CD4-positive, alpha-beta T cell (primary cell): ENCODE measurements at regions not wholly inside any gene's neighbourhood (a gene's known extent, or its start where the extent isn't known, plus 50 kb on each side); places are given as distances from the start of the nearest gene placed in this dataset.

Experiments
- ATAC-seq: fragments of 200-7000 bp; cut with Tn5 transposase; one replicate; pipeline ENCODE4 v1.10.0; 2022; ENCODE audit warnings: mild to moderate bottlenecking; ENCODE audit not compliant: poor library complexity
- CTCF ChIA-PET: fragments of 350-600 bp; sonication (Branson Sonifier 250); formaldehyde crosslinking; loops from one replicate; lab custom pipeline; 2021; ENCODE audit warnings: antibody characterized with exemption, inconsistent platforms; lab: Charles Lee
- POLR2A ChIA-PET: fragments of 350-600 bp; sonication (Branson Sonifier 250); formaldehyde crosslinking; loops from one replicate; lab custom pipeline; 2021; ENCODE audit warnings: antibody characterized with exemption, inconsistent platforms; lab: Charles Lee
- DNase-seq, 14 experiments: peaks; one replicate each; pipeline ENCODE4 v3.0.0-alpha.2; 2013 to 2020; ENCODE audit warnings: mixed read lengths in 2 of 14
- H3K27ac ChIP-seq, 2 donors: one replicate each; pipeline versions ENCODE4 v1.5.1 to v1.7.0; 2013; ENCODE audit warnings: low read length in 2 of 2, low read depth in 1 of 2, mild to moderate bottlenecking in 1 of 2
- H3K27me3 ChIP-seq, 2 experiments: 1 replicate in 1 of 2; 2 replicates in 1 of 2; pipeline versions ENCODE4 v1.6.1 to v1.7.0; 2013; ENCODE audit warnings: low read length in 2 of 2, control low read depth in 1 of 2, mild to moderate bottlenecking in 1 of 2, moderate library complexity in 1 of 2; ENCODE audit not compliant: insufficient read depth in 2 of 2, control insufficient read depth in 1 of 2
- H3K36me3 ChIP-seq: one replicate; pipeline ENCODE4 v1.6.1; 2013; ENCODE audit warnings: low read length, control low read depth; ENCODE audit not compliant: insufficient read depth
- H3K4me1 ChIP-seq: one replicate; pipeline ENCODE4 v1.6.1; 2013; ENCODE audit warnings: low read length, control low read depth; ENCODE audit not compliant: insufficient read depth
- H3K4me3 ChIP-seq: one replicate; pipeline ENCODE4 v1.5.1; 2013; ENCODE audit warnings: mild to moderate bottlenecking, low read length, moderate library complexity
- H3K9me3 ChIP-seq, 2 experiments: 1 replicate in 1 of 2; 2 replicates in 1 of 2; pipeline versions ENCODE4 v1.6.1 to v1.7.0; 2013; ENCODE audit warnings: low read length in 2 of 2, mild to moderate bottlenecking in 2 of 2, control low read depth in 1 of 2, moderate library complexity in 1 of 2; ENCODE audit not compliant: control insufficient read depth in 1 of 2, insufficient read depth in 1 of 2
- H3K27ac Mint-ChIP-seq: one replicate; pipeline ENCODE4 v1.8.0; 2020; ENCODE audit warnings: mixed read lengths
- H3K27me3 Mint-ChIP-seq: one replicate; pipeline ENCODE4 v1.8.0; 2021; ENCODE audit warnings: mixed read lengths
- H3K36me3 Mint-ChIP-seq: one replicate; pipeline ENCODE4 v1.8.0; 2021; ENCODE audit warnings: low read depth, mixed read lengths
- H3K4me1 Mint-ChIP-seq: one replicate; pipeline ENCODE4 v1.8.0; 2021; ENCODE audit warnings: low read depth, mixed read lengths
- H3K4me3 Mint-ChIP-seq: one replicate; pipeline ENCODE4 v1.8.0; 2020; ENCODE audit warnings: mild to moderate bottlenecking, mixed read lengths
- H3K9me3 Mint-ChIP-seq: one replicate; pipeline ENCODE4 v1.8.0; 2020; ENCODE audit warnings: mixed read lengths
- CTCF ChIP-seq: fragments of 200-600 bp; IDR thresholded peaks from one replicate; pipeline ENCODE4 v1.8.0; 2022; ENCODE audit warnings: antibody characterized with exemption, mild to moderate bottlenecking
- intact Hi-C, 2 experiments: fragments of 100-400 bp; cut with DNase I in 1 of 2; cut with micrococcal nuclease in 1 of 2; formaldehyde crosslinking; loops; one replicate each; pipeline versions ENCODE4 v1.15.1 to v1.9.0; 2023 to 2025; cut with DNase I, micrococcal nuclease

- no peaks in the 10 kb centered on the region for H3K27me3 Mint-ChIP-seq
- ATAC-seq (no peak), DNase-seq (no peak)
- H3K9me3 Mint-ChIP-seq = peaks cover 9% of the 10 kb centered on the region
- Histone ChIP-seq H3K27ac (no peak overlapping the region), H3K27me3 (no peaks in the 10 kb centered on the region), H3K4me3 (no peak overlapping the region), H3K4me1 (no peaks in the 10 kb centered on the region), H3K9me3 (peaks cover 0 to 9% of the 10 kb centered on the region in 2 experiments), H3K36me3 (no peaks in the 10 kb centered on the region)
- no peak overlapping the region for H3K4me3 Mint-ChIP-seq
- ChIA-PET CTCF (no interaction called here), POLR2A (no interaction called here)
- intact Hi-C loops = no loop called here
- no peak for TF ChIP-seq CTCF
- no peak overlapping the region for H3K27ac Mint-ChIP-seq
- H3K36me3 Mint-ChIP-seq = no peaks in the 10 kb centered on the region
- H3K4me1 Mint-ChIP-seq = no peaks in the 10 kb centered on the region
Observed at GRCh38 chr10:35972275-35972674, 330.2 kb upstream of the FZD8 start.

- Mint-ChIP-seq H3K27ac (no peak overlapping the region), H3K27me3 (no peaks in the 10 kb centered on the region), H3K9me3 (peaks cover 11% of the 10 kb centered on the region), H3K36me3 (no peaks in the 10 kb centered on the region), H3K4me3 (no peak overlapping the region), H3K4me1 (no peaks in the 10 kb centered on the region)
- H3K9me3 ChIP-seq = peaks cover 0 to 9% of the 10 kb centered on the region in 2 experiments
- no peaks in the 10 kb centered on the region for H3K4me1 ChIP-seq
- no peaks in the 10 kb centered on the region for H3K36me3 ChIP-seq
- H3K27me3 ChIP-seq = no peaks in the 10 kb centered on the region
- ChIA-PET CTCF (no interaction called here), POLR2A (no interaction called here)
- H3K4me3 ChIP-seq = no peak overlapping the region
- TF ChIP-seq CTCF = no peak
- no peak overlapping the region for H3K27ac ChIP-seq
- intact Hi-C loops = no loop called here
- no peak for DNase-seq
- ATAC-seq = no peak
Observed at GRCh38 chr10:35971397-35971796, 329.3 kb upstream of the FZD8 start.

GRCh38 chr10:35963685-35964084, 321.6 kb upstream of the FZD8 start:
- no peaks in the 10 kb centered on the region for H3K4me1 Mint-ChIP-seq
- no peak overlapping the region for H3K4me3 Mint-ChIP-seq
- no peaks in the 10 kb centered on the region for H3K4me1 ChIP-seq
- H3K9me3 Mint-ChIP-seq = peaks cover 17% of the 10 kb centered on the region
- no peak for TF ChIP-seq CTCF
- H3K27me3 Mint-ChIP-seq = no peaks in the 10 kb centered on the region
- POLR2A ChIA-PET = no interaction called here
- H3K36me3 ChIP-seq = no peaks in the 10 kb centered on the region
- H3K27ac Mint-ChIP-seq = no peak overlapping the region
- H3K36me3 Mint-ChIP-seq = no peaks in the 10 kb centered on the region
- no peak overlapping the region for H3K27ac ChIP-seq
- ATAC-seq (no peak), DNase-seq (no peak)
- CTCF ChIA-PET = no interaction called here
- H3K4me3 ChIP-seq = no peak overlapping the region
- peaks cover 0 to 1% of the 10 kb centered on the region in 2 experiments for H3K9me3 ChIP-seq
- no peaks in the 10 kb centered on the region for H3K27me3 ChIP-seq
- intact Hi-C loops = no loop called here
